SK-N-SH (cell line): ENCODE measurements at regions not wholly inside any gene's neighbourhood (a gene's known extent, or its start where the extent isn't known, plus 50 kb on each side); places are given as distances from the start of the nearest gene placed in this dataset.
A peak's percentile ranks its signal among the peaks of the same experiment; 100 is the strongest.

ENCODE experiments used
- CHD2 ChIP-seq: fragments of 150-350 bp; IDR thresholded peaks from 2 replicates; pipeline ENCODE4 v1.6.1; 2018; ENCODE audit warnings: low read length; ENCODE audit not compliant: partially characterized antibody
- EP300 ChIP-seq, 2 experiments: IDR thresholded peaks; 2 replicates each; pipeline versions ENCODE4 v1.4.0 to v1.6.1; 2012; ENCODE audit warnings: borderline replicate concordance in 1 of 2, low read depth in 1 of 2, low read length in 1 of 2
- EZH2phosphoT487 ChIP-seq: fragments of 200-600 bp; sonication (generic); IDR thresholded peaks from 2 replicates; pipeline ENCODE4 v1.6.1; 2017; ENCODE audit warnings: low read depth, mixed run types, mild to moderate bottlenecking, antibody characterized with exemption, moderate library complexity, borderline replicate concordance
- POLR2AphosphoS5 ChIP-seq: IDR thresholded peaks from 2 replicates; pipeline ENCODE4 v1.6.1; 2012; ENCODE audit warnings: low read depth, low read length
- TCF12 ChIP-seq: IDR thresholded peaks from 2 replicates; pipeline ENCODE4 v1.4.0; 2012
- YY1 ChIP-seq: IDR thresholded peaks from 2 replicates; pipeline ENCODE4 v1.4.0; 2012; ENCODE audit warnings: low read depth, mild to moderate bottlenecking
- TF ChIP-seq, protein P1 (sequence below): IDR thresholded peaks from 2 replicates; pipeline ENCODE4 v1.4.0; 2012; ENCODE audit warnings: low read depth, borderline replicate concordance
- TF ChIP-seq, protein P2 (sequence below): fragments of 200-600 bp; sonication (generic); IDR thresholded peaks from 2 replicates; pipeline ENCODE4 v1.6.1; 2017; ENCODE audit warnings: antibody characterized with exemption, mild to moderate bottlenecking, moderate library complexity
- TF ChIP-seq, protein P3 (sequence below): IDR thresholded peaks from 2 replicates; pipeline ENCODE4 v1.6.1; 2012; ENCODE audit warnings: mild to moderate bottlenecking, low read depth, low read length, moderate library complexity
- TF ChIP-seq, protein P4 (sequence below): IDR thresholded peaks from 2 replicates; pipeline ENCODE4 v1.4.0; 2012; ENCODE audit warnings: low read depth
- TF ChIP-seq, protein P5 (sequence below): IDR thresholded peaks from 2 replicates; pipeline ENCODE4; 2012

DNA sequence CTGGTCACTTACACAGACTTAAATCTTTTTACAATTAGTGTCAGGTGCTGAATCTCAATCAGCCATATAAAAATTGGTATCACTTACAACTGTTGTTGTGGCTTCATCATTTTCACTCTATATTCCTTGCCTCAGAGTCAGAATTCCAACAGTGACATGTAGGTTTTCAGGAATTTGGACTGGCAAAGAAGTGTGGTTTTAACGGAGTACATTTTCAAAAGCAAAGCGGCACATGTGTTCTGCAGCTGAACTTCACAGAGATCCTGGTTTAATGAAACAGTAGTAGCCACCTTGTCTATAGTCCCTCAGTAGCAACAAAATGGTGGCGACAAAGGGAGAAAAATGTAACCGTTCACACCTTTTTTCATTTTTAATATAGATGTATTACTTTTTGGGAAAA is 486.6 kb downstream of the FAT4 start:
- TF ChIP-seq, protein P1, sequence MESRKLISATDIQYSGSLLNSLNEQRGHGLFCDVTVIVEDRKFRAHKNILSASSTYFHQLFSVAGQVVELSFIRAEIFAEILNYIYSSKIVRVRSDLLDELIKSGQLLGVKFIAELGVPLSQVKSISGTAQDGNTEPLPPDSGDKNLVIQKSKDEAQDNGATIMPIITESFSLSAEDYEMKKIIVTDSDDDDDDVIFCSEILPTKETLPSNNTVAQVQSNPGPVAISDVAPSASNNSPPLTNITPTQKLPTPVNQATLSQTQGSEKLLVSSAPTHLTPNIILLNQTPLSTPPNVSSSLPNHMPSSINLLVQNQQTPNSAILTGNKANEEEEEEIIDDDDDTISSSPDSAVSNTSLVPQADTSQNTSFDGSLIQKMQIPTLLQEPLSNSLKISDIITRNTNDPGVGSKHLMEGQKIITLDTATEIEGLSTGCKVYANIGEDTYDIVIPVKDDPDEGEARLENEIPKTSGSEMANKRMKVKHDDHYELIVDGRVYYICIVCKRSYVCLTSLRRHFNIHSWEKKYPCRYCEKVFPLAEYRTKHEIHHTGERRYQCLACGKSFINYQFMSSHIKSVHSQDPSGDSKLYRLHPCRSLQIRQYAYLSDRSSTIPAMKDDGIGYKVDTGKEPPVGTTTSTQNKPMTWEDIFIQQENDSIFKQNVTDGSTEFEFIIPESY: no peak
- no peak for TF ChIP-seq YY1
- TF ChIP-seq POLR2AphosphoS5: no peak
- TF ChIP-seq, protein P2, sequence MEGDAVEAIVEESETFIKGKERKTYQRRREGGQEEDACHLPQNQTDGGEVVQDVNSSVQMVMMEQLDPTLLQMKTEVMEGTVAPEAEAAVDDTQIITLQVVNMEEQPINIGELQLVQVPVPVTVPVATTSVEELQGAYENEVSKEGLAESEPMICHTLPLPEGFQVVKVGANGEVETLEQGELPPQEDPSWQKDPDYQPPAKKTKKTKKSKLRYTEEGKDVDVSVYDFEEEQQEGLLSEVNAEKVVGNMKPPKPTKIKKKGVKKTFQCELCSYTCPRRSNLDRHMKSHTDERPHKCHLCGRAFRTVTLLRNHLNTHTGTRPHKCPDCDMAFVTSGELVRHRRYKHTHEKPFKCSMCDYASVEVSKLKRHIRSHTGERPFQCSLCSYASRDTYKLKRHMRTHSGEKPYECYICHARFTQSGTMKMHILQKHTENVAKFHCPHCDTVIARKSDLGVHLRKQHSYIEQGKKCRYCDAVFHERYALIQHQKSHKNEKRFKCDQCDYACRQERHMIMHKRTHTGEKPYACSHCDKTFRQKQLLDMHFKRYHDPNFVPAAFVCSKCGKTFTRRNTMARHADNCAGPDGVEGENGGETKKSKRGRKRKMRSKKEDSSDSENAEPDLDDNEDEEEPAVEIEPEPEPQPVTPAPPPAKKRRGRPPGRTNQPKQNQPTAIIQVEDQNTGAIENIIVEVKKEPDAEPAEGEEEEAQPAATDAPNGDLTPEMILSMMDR: no peak
- TF ChIP-seq, protein P3, sequence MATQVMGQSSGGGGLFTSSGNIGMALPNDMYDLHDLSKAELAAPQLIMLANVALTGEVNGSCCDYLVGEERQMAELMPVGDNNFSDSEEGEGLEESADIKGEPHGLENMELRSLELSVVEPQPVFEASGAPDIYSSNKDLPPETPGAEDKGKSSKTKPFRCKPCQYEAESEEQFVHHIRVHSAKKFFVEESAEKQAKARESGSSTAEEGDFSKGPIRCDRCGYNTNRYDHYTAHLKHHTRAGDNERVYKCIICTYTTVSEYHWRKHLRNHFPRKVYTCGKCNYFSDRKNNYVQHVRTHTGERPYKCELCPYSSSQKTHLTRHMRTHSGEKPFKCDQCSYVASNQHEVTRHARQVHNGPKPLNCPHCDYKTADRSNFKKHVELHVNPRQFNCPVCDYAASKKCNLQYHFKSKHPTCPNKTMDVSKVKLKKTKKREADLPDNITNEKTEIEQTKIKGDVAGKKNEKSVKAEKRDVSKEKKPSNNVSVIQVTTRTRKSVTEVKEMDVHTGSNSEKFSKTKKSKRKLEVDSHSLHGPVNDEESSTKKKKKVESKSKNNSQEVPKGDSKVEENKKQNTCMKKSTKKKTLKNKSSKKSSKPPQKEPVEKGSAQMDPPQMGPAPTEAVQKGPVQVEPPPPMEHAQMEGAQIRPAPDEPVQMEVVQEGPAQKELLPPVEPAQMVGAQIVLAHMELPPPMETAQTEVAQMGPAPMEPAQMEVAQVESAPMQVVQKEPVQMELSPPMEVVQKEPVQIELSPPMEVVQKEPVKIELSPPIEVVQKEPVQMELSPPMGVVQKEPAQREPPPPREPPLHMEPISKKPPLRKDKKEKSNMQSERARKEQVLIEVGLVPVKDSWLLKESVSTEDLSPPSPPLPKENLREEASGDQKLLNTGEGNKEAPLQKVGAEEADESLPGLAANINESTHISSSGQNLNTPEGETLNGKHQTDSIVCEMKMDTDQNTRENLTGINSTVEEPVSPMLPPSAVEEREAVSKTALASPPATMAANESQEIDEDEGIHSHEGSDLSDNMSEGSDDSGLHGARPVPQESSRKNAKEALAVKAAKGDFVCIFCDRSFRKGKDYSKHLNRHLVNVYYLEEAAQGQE: no peak
- TF ChIP-seq CHD2: no peak
- TF ChIP-seq, protein P4, sequence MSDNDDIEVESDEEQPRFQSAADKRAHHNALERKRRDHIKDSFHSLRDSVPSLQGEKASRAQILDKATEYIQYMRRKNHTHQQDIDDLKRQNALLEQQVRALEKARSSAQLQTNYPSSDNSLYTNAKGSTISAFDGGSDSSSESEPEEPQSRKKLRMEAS: no peak
- TF ChIP-seq, protein P5, sequence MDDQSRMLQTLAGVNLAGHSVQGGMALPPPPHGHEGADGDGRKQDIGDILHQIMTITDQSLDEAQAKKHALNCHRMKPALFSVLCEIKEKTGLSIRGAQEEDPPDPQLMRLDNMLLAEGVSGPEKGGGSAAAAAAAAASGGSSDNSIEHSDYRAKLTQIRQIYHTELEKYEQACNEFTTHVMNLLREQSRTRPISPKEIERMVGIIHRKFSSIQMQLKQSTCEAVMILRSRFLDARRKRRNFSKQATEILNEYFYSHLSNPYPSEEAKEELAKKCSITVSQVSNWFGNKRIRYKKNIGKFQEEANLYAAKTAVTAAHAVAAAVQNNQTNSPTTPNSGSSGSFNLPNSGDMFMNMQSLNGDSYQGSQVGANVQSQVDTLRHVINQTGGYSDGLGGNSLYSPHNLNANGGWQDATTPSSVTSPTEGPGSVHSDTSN: no peak
- TF ChIP-seq EZH2phosphoT487: no peak
- no peak for TF ChIP-seq EP300 (IDR thresholded peaks at IDR 0.05; ENCODE audit: borderline replicate concordance in 1 of 2, low read depth in 1 of 2, low read length in 1 of 2)
- peak; percentile 64 for TF ChIP-seq TCF12
